ENCODE measurements at regions not wholly inside any gene's neighbourhood (a gene's known extent, or its start where the extent isn't known, plus 50 kb on each side); places are given as distances from the start of the nearest gene placed in this dataset.
"Not testable (repeated sequence)": the region's sequence is repeated elsewhere in the genome, so short reads cannot be mapped to it uniquely, and the experiment has no call there.

DNA sequence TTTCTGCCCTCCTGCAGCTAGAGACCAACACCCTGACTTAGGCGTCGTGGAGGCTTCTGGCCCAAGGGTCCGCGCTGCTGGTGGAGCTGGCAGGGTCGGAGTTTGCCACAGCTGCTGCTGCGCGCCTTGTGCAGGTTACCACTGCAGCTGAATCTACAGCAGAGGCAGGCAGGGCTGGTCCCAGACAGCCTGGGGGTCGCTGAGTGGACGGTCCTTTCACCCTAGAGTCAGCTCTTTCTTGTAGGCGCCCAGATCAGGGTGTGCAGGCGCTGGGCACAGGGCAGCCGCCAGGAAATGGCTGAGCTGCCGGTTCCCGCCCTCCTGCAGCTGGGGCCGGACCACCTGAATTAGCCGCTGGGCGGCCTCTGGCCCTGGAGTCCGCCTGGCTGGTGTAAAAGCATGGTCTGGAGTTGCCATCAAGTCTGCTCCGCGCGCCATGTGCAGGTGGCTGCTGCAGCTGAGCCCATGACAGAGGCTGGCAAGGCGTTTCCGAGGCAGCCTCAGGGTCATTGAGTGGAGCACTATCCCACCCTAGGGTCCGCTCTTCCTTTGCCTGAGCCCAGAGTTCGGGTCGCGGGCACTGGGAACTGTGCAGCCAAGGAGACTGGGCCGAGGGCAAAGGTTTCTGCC, 144.3 kb downstream of the CCDC74A start:
- intact Hi-C loops (cut with DNase I, micrococcal nuclease) = loop anchor here (1.0 to 10.0 kb wide), 5 partner anchors 10 to 520 kb away; no protein-coding TSS in a partner anchor
- H3K9me3 ChIP-seq (ENCODE audit: control insufficient read depth in 1 of 2, insufficient read depth in 1 of 2, low read length in 2 of 2); H3K36me3 ChIP-seq (ENCODE audit: insufficient read depth, low read length); H3K36me3 Mint-ChIP-seq (ENCODE audit: low read depth); ATAC-seq (ENCODE audit: poor library complexity); H3K27ac Mint-ChIP-seq; H3K4me3 Mint-ChIP-seq; H3K9me3 Mint-ChIP-seq; H3K27ac ChIP-seq (ENCODE audit: low read depth in 1 of 2, low read length in 2 of 2): not testable (repeated sequence)
- Histone ChIP-seq H3K4me3 (ENCODE audit: low read length) (peak overlapping the region; percentile 44), H3K4me1 (ENCODE audit: insufficient read depth, low read length) (peaks cover 21% of the 10 kb centered on the region), H3K27me3 (ENCODE audit: control insufficient read depth in 1 of 2, insufficient read depth in 2 of 2, low read length in 2 of 2) (peaks cover 24 to 34% of the 10 kb centered on the region in 2 experiments)
- Mint-ChIP-seq H3K4me1 (ENCODE audit: low read depth) (peaks cover 13% of the 10 kb centered on the region), H3K27me3 (peaks cover 52% of the 10 kb centered on the region)
- POLR2A ChIA-PET = interaction anchor here (2.0 kb wide), 1 partner anchor 10 kb away, joined by 9 read pairs; no protein-coding TSS in a partner anchor
- DNase-seq = peak in 2 of 14 experiments; percentile 2 to 20
- CTCF ChIA-PET = interaction anchor here (1.0 to 2.7 kb wide), 5 partner anchors 11 to 259 kb away, joined by 3 to 14 read pairs (median 5); partner anchors contain the start of gene MZT2A

DNA sequence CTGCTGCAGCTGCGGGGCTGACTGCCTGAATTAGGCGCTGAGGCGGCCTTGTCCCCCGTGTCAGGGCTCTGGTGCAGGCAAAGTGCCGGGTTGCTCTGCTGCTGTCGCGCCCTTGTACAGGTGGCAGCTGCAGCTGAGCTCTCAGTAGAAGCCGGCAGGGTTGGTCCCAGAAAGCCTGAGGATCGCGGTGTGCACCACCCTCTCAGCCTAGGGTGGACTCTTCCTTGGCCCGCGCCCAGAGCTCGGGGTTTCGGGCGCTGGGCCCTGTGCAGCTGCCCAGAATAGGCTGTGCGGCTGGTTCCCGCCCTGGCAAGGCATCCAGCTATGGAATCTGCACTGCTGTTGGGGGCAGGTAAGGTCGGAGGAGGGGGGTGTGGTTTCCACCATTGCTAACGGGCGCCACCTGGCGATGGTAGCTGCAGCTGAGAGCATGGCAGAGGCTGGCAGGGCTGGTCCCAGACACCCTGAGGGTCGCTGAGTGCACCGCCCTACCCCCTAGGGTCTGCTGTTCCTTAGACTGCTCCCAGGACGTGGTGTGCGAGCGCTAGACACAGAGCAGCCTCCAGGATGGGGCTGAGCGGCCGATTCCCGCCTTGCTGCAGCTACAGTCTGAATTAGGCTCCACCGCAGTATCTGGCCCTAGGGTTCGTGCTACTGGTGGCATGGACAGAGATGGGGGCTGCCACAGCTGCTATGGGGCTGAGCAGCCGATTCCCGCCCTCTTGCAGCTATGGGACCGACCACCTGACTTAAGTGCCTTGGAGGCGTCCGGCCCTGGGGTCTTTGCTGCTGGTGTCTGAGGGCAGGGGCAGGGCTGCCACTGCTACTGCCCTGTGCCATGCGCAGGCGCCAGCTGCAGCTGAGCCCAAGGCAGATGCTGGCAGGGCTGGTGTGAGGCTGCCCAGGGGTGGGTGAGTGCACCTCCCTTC, 145.0 kb downstream of the CCDC74A start:
- DNase-seq = peak in 13 of 14 experiments; percentile 34 to 72 (median 54)
- intact Hi-C loops (cut with DNase I, micrococcal nuclease) = loop anchor here (1.0 to 10.0 kb wide), 4 partner anchors 10 to 520 kb away; no protein-coding TSS in a partner anchor
- H3K4me3 ChIP-seq (ENCODE audit: low read length) = peak overlapping the region; percentile 44
- peaks cover 60% of the 10 kb centered on the region for H3K27me3 Mint-ChIP-seq
- peaks cover 13% of the 10 kb centered on the region for H3K4me1 Mint-ChIP-seq (ENCODE audit: low read depth)
- H3K36me3 Mint-ChIP-seq (ENCODE audit: low read depth); H3K9me3 Mint-ChIP-seq; H3K27ac ChIP-seq (ENCODE audit: low read depth in 1 of 2, low read length in 2 of 2); H3K9me3 ChIP-seq (ENCODE audit: control insufficient read depth in 1 of 2, insufficient read depth in 1 of 2, low read length in 2 of 2); H3K36me3 ChIP-seq (ENCODE audit: insufficient read depth, low read length); H3K27ac Mint-ChIP-seq: not testable (repeated sequence)
- TF ChIP-seq, protein P1, sequence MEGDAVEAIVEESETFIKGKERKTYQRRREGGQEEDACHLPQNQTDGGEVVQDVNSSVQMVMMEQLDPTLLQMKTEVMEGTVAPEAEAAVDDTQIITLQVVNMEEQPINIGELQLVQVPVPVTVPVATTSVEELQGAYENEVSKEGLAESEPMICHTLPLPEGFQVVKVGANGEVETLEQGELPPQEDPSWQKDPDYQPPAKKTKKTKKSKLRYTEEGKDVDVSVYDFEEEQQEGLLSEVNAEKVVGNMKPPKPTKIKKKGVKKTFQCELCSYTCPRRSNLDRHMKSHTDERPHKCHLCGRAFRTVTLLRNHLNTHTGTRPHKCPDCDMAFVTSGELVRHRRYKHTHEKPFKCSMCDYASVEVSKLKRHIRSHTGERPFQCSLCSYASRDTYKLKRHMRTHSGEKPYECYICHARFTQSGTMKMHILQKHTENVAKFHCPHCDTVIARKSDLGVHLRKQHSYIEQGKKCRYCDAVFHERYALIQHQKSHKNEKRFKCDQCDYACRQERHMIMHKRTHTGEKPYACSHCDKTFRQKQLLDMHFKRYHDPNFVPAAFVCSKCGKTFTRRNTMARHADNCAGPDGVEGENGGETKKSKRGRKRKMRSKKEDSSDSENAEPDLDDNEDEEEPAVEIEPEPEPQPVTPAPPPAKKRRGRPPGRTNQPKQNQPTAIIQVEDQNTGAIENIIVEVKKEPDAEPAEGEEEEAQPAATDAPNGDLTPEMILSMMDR (IDR thresholded peaks at IDR 0.05) = peak; percentile 63
- peaks cover 21% of the 10 kb centered on the region for H3K4me1 ChIP-seq (ENCODE audit: insufficient read depth, low read length)
- ChIA-PET POLR2A (interaction anchor here (0.6 to 2.0 kb wide), 2 partner anchors 9 to 580 kb away, joined by 3 to 9 read pairs; no protein-coding TSS in a partner anchor), CTCF (interaction anchor here (0.8 to 2.7 kb wide), 8 partner anchors 10 to 519 kb away, joined by 3 to 14 read pairs (median 4); partner anchors contain the start of gene MZT2A)
- H3K4me3 Mint-ChIP-seq = peak overlapping the region; percentile 69
- H3K27me3 ChIP-seq (ENCODE audit: control insufficient read depth in 1 of 2, insufficient read depth in 2 of 2, low read length in 2 of 2) = peaks cover 24 to 34% of the 10 kb centered on the region in 2 experiments
- ATAC-seq (ENCODE audit: poor library complexity) = peak; percentile 96

DNA sequence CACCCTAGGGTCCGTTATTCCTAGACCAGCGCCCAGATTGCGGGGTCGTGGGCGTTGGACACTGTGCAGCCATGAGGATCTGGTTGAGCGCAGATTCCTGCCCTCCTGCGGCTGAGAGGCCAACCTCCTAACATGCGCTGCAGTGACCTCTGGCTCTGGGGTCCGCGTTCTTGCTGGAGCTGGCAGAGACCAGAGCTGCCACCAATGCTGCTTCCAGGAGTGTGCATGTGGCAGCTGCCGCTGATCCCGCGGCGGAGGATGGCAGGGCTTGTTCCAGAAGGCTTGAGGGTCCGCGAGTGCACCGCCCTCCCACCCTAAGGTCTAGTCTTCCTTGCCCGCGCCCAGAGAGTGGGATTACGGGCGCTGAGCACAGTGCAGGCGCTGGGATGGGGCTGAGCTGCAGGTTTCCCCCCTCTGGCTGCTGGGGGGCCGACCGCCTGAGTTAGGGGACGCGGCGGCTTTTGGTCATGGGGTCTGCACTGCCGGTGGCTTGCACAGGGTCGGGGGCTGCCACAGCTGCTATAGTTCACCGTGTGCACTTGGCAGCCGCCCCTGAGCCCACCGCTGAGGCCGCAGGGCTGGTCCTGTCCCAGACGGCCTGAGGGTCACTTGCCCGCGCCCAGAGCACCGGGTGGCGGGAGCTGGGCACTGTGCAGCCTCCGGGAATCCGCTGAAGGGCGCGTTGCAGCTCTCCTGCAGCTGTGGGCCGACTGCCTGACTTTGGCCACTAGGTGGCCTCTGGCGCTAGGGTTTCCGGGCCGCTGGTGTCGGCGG, 145.9 kb downstream of the CCDC74A start:
- Mint-ChIP-seq H3K4me3 (peak overlapping the region; percentile 69), H3K9me3 (no peaks in the 10 kb centered on the region), H3K4me1 (ENCODE audit: low read depth) (peaks cover 13% of the 10 kb centered on the region), H3K36me3 (ENCODE audit: low read depth) (no peaks in the 10 kb centered on the region), H3K27me3 (peaks cover 62% of the 10 kb centered on the region), H3K27ac (no peak overlapping the region)
- H3K27me3 ChIP-seq (ENCODE audit: control insufficient read depth in 1 of 2, insufficient read depth in 2 of 2, low read length in 2 of 2) = peaks cover 24 to 34% of the 10 kb centered on the region in 2 experiments
- no peaks in the 10 kb centered on the region for H3K9me3 ChIP-seq (ENCODE audit: control insufficient read depth in 1 of 2, insufficient read depth in 1 of 2, low read length in 2 of 2)
- intact Hi-C loops (cut with DNase I, micrococcal nuclease) = loop anchor here (2.0 to 10.0 kb wide), 3 partner anchors 131 to 521 kb away; no protein-coding TSS in a partner anchor
- CTCF ChIA-PET = interaction anchor here (0.8 to 2.7 kb wide), 6 partner anchors 9 to 520 kb away, joined by 3 to 14 read pairs (median 5); partner anchors contain the start of gene MZT2A
- peak overlapping the region; percentile 44 for H3K4me3 ChIP-seq (ENCODE audit: low read length)
- DNase-seq (peak in 12 of 14 experiments; percentile 40 to 74 (median 52)), ATAC-seq (ENCODE audit: poor library complexity) (no peak)
- H3K36me3 ChIP-seq (ENCODE audit: insufficient read depth, low read length) = no peaks in the 10 kb centered on the region
- peaks cover 21% of the 10 kb centered on the region for H3K4me1 ChIP-seq (ENCODE audit: insufficient read depth, low read length)
- TF ChIP-seq, protein P1 (IDR thresholded peaks at IDR 0.05) = peak; percentile 80
- POLR2A ChIA-PET = interaction anchor here (2.0 kb wide), 1 partner anchor 9 kb away, joined by 9 read pairs; no protein-coding TSS in a partner anchor
- H3K27ac ChIP-seq (ENCODE audit: low read depth in 1 of 2, low read length in 2 of 2) = no peak overlapping the region

Data from CD4-positive, alpha-beta T cell (primary cell).